SK-N-SH (cell line): ENCODE measurements at regions not wholly inside any gene's neighbourhood (a gene's known extent, or its start where the extent isn't known, plus 50 kb on each side); places are given as distances from the start of the nearest gene placed in this dataset.

Source experiments
- CTCF ChIA-PET: fragments of 300-600, 350-600 bp; formaldehyde crosslinking; extraction: SDS; loops from one replicate; lab custom pipeline; 2021; lab: Yijun Ruan, JAX
- POLR2A ChIA-PET: fragments of 350-600 bp; sonication (Branson Sonifier 250); formaldehyde crosslinking; extraction: SDS; loops from one replicate; lab custom pipeline; 2020; ENCODE audit warnings: antibody characterized with exemption, inconsistent platforms; lab: Yijun Ruan, JAX
- DNase-seq: peaks from one replicate; pipeline ENCODE4 v3.0.0; 2012
- H2AFZ ChIP-seq: fragments of 200-600 bp; sonication (generic); 2 replicates; pipeline ENCODE4 v1.8.1; 2016; ENCODE audit warnings: antibody characterized with exemption, mild to moderate bottlenecking, low read depth
- H3F3A ChIP-seq: fragments of 200-600 bp; sonication (generic); replicated peaks from 2 replicates; pipeline ENCODE3; 2016; ENCODE audit warnings: antibody characterized with exemption, mild to moderate bottlenecking; ENCODE audit not compliant: insufficient read depth
- H3K27ac ChIP-seq, 2 experiments: fragments of 200-500 bp in 1 of 2; fragments of 200-600 bp in 1 of 2; sonication (Bioruptor generic) in 1 of 2; sonication (generic), shearing (Covaris generic) in 1 of 2; 2 replicates each; pipeline versions ENCODE4 v1.5.1 to v1.6.1; 2014 to 2016; ENCODE audit warnings: low read depth in 2 of 2, inconsistent platforms in 1 of 2, low read length in 1 of 2, mild to moderate bottlenecking in 1 of 2, mixed read lengths in 1 of 2
- H3K27me3 ChIP-seq: fragments of 200-600 bp; sonication (generic), shearing (Covaris generic); 2 replicates; pipeline ENCODE4 v1.6.1; 2016; ENCODE audit warnings: mixed run types; ENCODE audit not compliant: insufficient read depth
- H3K36me3 ChIP-seq, 2 experiments: fragments of 200-500 bp in 1 of 2; fragments of 200-600 bp in 1 of 2; sonication (Bioruptor generic) in 1 of 2; sonication (generic) in 1 of 2; replicated peaks in 1 of 2; 2 replicates each; pipeline versions ENCODE3 to v1.5.1; 2014 to 2016; ENCODE audit warnings: low read length in 1 of 2, mild to moderate bottlenecking in 1 of 2; ENCODE audit not compliant: insufficient read depth in 2 of 2, control insufficient read depth in 1 of 2
- H3K4me1 ChIP-seq, 2 experiments: fragments of 200-500 bp in 1 of 2; fragments of 200-600 bp in 1 of 2; sonication (Bioruptor generic) in 1 of 2; sonication (generic), shearing (Covaris generic) in 1 of 2; 2 replicates each; pipeline versions ENCODE4 v1.5.1 to v1.6.1; 2014 to 2016; ENCODE audit warnings: low read depth in 1 of 2, low read length in 1 of 2, mixed run types in 1 of 2; ENCODE audit not compliant: insufficient read depth in 2 of 2, control insufficient read depth in 1 of 2
- H3K4me2 ChIP-seq: fragments of 200-600 bp; sonication (generic), shearing (Covaris generic); 2 replicates; pipeline ENCODE4 v1.6.1; 2017; ENCODE audit warnings: mixed run types
- H3K4me3 ChIP-seq, 2 experiments: fragments of 200-500 bp in 1 of 2; fragments of 200-600 bp in 1 of 2; sonication (Bioruptor generic) in 1 of 2; sonication (generic), shearing (Covaris generic) in 1 of 2; 2 replicates each; pipeline versions ENCODE4 v1.5.1 to v1.8.1; 2014 to 2016; ENCODE audit warnings: low read depth in 2 of 2, inconsistent platforms in 1 of 2, low read length in 1 of 2, mild to moderate bottlenecking in 1 of 2, mixed read lengths in 1 of 2, moderate library complexity in 1 of 2
- H3K79me2 ChIP-seq: fragments of 200-600 bp; sonication (generic); 2 replicates; pipeline ENCODE4 v1.8.1; 2017; ENCODE audit warnings: mild to moderate bottlenecking; ENCODE audit not compliant: insufficient read depth
- H3K9ac ChIP-seq: fragments of 200-600 bp; sonication (generic); 2 replicates; pipeline ENCODE4 v1.6.1; 2017; ENCODE audit warnings: mixed run types
- H3K9me2 ChIP-seq: fragments of 200-600 bp; sonication (generic); 2 replicates; pipeline ENCODE4 v1.6.1; 2017; ENCODE audit warnings: mixed run types
- H3K9me3 ChIP-seq: fragments of 200-600 bp; sonication (generic); 2 replicates; pipeline ENCODE4 v1.6.1; 2017; ENCODE audit warnings: mixed run types, mild to moderate bottlenecking, moderate library complexity
- H4K20me1 ChIP-seq: fragments of 200-600 bp; sonication (generic); 2 replicates; pipeline ENCODE4 v1.6.1; 2017; ENCODE audit warnings: mild to moderate bottlenecking, mixed run types; ENCODE audit not compliant: insufficient read depth
- EZH2phosphoT487 ChIP-seq: fragments of 200-600 bp; sonication (generic); IDR thresholded peaks from 2 replicates; pipeline ENCODE4 v1.6.1; 2017; ENCODE audit warnings: low read depth, mixed run types, mild to moderate bottlenecking, antibody characterized with exemption, moderate library complexity, borderline replicate concordance
- FOSL2 ChIP-seq: IDR thresholded peaks from 2 replicates; pipeline ENCODE4 v1.4.0; 2012; ENCODE audit warnings: low read depth, mild to moderate bottlenecking, moderate library complexity, borderline replicate concordance
- FOXJ3 ChIP-seq: sonication (generic); formaldehyde crosslinking; IDR thresholded peaks from 2 replicates; pipeline ENCODE4 v1.5.1; 2020; ENCODE audit warnings: mild to moderate bottlenecking, missing genetic modification reagents
- GABPA ChIP-seq: IDR thresholded peaks from 2 replicates; pipeline ENCODE4 v1.4.0; 2012; ENCODE audit warnings: low read depth, mild to moderate bottlenecking
- GATA2 ChIP-seq: sonication (generic); formaldehyde crosslinking; IDR thresholded peaks from 2 replicates; pipeline ENCODE4 v1.5.0; 2020; ENCODE audit warnings: mild to moderate bottlenecking, missing genetic modification reagents
- IRF3 ChIP-seq: fragments of 150-350 bp; IDR thresholded peaks from 2 replicates; pipeline ENCODE4 v1.6.1; 2016; ENCODE audit warnings: mild to moderate bottlenecking, low read depth, low read length
- MAX ChIP-seq: IDR thresholded peaks from 2 replicates; pipeline ENCODE4 v1.4.0; 2012; ENCODE audit warnings: low read depth
- SMC3 ChIP-seq: IDR thresholded peaks from 2 replicates; pipeline ENCODE4 v1.6.1; 2012; ENCODE audit warnings: low read depth, low read length, improper control_type of control experiment
- WGBS: methylation state at CpG from one replicate; pipeline ENCODE4 v1.1.6; 2017; ENCODE audit warnings: low lambda C conversion rate; 5-methylcytosine and 5-hydroxymethylcytosine counted together
- TF ChIP-seq, protein P1 (sequence below): IDR thresholded peaks from 2 replicates; pipeline ENCODE4 v1.4.0; 2012; ENCODE audit warnings: low read depth, borderline replicate concordance
- TF ChIP-seq, protein P2 (sequence below): IDR thresholded peaks from 2 replicates; pipeline ENCODE4; 2012

DNA sequence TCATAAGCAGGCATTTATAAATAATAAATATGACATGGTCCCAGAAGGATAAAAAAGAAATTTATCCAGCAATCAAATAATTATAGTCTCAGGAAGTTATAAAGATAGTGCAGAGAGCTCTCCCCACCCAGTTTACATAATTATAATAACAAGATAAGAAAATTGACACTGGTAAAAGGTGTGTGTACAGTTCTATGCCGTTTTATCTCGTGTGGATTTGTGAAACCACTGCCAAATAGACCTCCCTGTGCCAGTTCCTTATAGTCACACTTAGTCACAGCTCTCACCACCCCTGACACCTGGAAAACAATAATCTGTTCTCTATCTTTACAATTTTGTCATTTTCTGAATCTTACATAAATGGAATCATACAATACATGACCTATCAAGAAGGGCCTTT lies 320.1 kb downstream of the KBTBD8 start:
- WGBS, result 17% methylated on average over 2 of the region's 2 CpGs
- Histone ChIP-seq H3K27ac (no peak overlapping the region), H3K9me2 (no peaks in the 10 kb centered on the region), H3K9me3 (no peaks in the 10 kb centered on the region), H3K9ac (no peak overlapping the region), H2AFZ (no peak overlapping the region), H4K20me1 (no peaks in the 10 kb centered on the region), H3F3A (no peaks in the 10 kb centered on the region), H3K4me3 (no peak overlapping the region), H3K4me1 (no peaks in the 10 kb centered on the region), H3K27me3 (no peaks in the 10 kb centered on the region), H3K4me2 (no peak overlapping the region), H3K36me3 (no peaks in the 10 kb centered on the region), H3K79me2 (no peaks in the 10 kb centered on the region)
- TF ChIP-seq GATA2 (CRISPR knock-in tag) (no peak), FOSL2 (no peak), MAX (no peak), SMC3 (no peak), IRF3 (no peak)
- CTCF ChIA-PET, result no interaction called here
- DNase-seq, result no peak
- POLR2A ChIA-PET, result no interaction called here

- Histone ChIP-seq H2AFZ (no peak overlapping the region), H3K9me3 (no peaks in the 10 kb centered on the region), H3K4me3 (no peak overlapping the region), H3K27ac (no peak overlapping the region), H3K9me2 (no peaks in the 10 kb centered on the region), H4K20me1 (no peaks in the 10 kb centered on the region), H3K4me2 (no peak overlapping the region), H3K9ac (no peak overlapping the region), H3F3A (no peaks in the 10 kb centered on the region), H3K36me3 (no peaks in the 10 kb centered on the region), H3K79me2 (no peaks in the 10 kb centered on the region), H3K4me1 (no peaks in the 10 kb centered on the region), H3K27me3 (no peaks in the 10 kb centered on the region)
- DNase-seq, result no peak
- TF ChIP-seq, protein P1, sequence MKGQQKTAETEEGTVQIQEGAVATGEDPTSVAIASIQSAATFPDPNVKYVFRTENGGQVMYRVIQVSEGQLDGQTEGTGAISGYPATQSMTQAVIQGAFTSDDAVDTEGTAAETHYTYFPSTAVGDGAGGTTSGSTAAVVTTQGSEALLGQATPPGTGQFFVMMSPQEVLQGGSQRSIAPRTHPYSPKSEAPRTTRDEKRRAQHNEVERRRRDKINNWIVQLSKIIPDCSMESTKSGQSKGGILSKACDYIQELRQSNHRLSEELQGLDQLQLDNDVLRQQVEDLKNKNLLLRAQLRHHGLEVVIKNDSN, result no peak
- no peak for TF ChIP-seq FOXJ3 (CRISPR knock-in tag)
- TF ChIP-seq, protein P2, sequence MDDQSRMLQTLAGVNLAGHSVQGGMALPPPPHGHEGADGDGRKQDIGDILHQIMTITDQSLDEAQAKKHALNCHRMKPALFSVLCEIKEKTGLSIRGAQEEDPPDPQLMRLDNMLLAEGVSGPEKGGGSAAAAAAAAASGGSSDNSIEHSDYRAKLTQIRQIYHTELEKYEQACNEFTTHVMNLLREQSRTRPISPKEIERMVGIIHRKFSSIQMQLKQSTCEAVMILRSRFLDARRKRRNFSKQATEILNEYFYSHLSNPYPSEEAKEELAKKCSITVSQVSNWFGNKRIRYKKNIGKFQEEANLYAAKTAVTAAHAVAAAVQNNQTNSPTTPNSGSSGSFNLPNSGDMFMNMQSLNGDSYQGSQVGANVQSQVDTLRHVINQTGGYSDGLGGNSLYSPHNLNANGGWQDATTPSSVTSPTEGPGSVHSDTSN, result no peak
- TF ChIP-seq FOSL2, result no peak
- no peak for TF ChIP-seq GABPA
- TF ChIP-seq EZH2phosphoT487, result no peak
- CTCF ChIA-PET, result interaction anchor here (0.6 to 1.2 kb wide), 2 partner anchors 11 to 69 kb away, joined by 3 read pairs; no protein-coding TSS in a partner anchor
- POLR2A ChIA-PET, result no interaction called here
Measured at GRCh38 chr3:67324554-67324953, 326.4 kb downstream of the KBTBD8 start.
